Esophagus muscularis mucosa (tissue), 4 donors: ENCODE measurements at regions not wholly inside any gene's neighbourhood (a gene's known extent, or its start where the extent isn't known, plus 50 kb on each side); places are given as distances from the start of the nearest gene placed in this dataset.

Source experiments
- EP300 ChIP-seq: sonication (generic); formaldehyde crosslinking; IDR thresholded peaks from one replicate; pipeline ENCODE4 v1.6.1; 2017; ENCODE audit warnings: antibody characterized with exemption
- POLR2A ChIP-seq: fragments of 450-650 bp; IDR thresholded peaks from one replicate; pipeline ENCODE4 v1.6.1; 2017; ENCODE audit warnings: antibody characterized with exemption, moderate library complexity, mild to moderate bottlenecking, low read depth
- POLR2AphosphoS5 ChIP-seq, 2 donors: sonication (generic); formaldehyde crosslinking; IDR thresholded peaks; one replicate each; pipeline ENCODE4 v1.6.1; 2017; ENCODE audit warnings: antibody characterized with exemption in 2 of 2
- TF ChIP-seq, protein P1 (sequence below), 3 experiments: fragments of 200-600 bp in 2 of 3; fragments of 450-650 bp in 1 of 3; sonication (generic) in 2 of 3; IDR thresholded peaks; one replicate each; pipeline ENCODE4 v1.5.1; 2017 to 2019; ENCODE audit warnings: antibody characterized with exemption in 3 of 3, mild to moderate bottlenecking in 2 of 3, moderate library complexity in 1 of 3

DNA sequence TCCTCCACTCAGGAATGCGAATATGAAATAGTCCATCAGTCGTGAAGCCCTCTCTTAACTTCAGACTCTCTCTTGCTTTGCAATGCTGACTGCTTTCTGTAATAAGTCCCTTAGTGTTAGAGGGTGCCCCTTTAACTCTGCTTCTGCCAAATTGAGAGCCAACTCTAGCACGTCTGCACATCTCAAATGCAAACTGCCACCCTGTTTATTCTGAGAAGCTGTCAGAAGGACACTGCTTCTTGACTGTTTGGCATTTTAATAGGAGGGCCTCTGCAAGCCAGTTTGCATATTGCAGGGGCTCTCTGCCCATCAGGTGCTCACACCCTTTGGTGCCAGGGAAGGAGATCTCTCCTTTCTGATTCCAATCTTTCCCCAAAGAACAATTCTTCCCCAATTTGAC lies 589.8 kb upstream of the CDH4 start:
- TF ChIP-seq, protein P1, sequence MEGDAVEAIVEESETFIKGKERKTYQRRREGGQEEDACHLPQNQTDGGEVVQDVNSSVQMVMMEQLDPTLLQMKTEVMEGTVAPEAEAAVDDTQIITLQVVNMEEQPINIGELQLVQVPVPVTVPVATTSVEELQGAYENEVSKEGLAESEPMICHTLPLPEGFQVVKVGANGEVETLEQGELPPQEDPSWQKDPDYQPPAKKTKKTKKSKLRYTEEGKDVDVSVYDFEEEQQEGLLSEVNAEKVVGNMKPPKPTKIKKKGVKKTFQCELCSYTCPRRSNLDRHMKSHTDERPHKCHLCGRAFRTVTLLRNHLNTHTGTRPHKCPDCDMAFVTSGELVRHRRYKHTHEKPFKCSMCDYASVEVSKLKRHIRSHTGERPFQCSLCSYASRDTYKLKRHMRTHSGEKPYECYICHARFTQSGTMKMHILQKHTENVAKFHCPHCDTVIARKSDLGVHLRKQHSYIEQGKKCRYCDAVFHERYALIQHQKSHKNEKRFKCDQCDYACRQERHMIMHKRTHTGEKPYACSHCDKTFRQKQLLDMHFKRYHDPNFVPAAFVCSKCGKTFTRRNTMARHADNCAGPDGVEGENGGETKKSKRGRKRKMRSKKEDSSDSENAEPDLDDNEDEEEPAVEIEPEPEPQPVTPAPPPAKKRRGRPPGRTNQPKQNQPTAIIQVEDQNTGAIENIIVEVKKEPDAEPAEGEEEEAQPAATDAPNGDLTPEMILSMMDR (IDR thresholded peaks at IDR 0.05), result no peak
- TF ChIP-seq POLR2A, result no peak
- no peak for TF ChIP-seq EP300
- no peak for TF ChIP-seq POLR2AphosphoS5 (IDR thresholded peaks at IDR 0.05)
